OCI-LY3 (cell line): ENCODE measurements at regions not wholly inside any gene's neighbourhood (a gene's known extent, or its start where the extent isn't known, plus 50 kb on each side); places are given as distances from the start of the nearest gene placed in this dataset.

ENCODE experiments used
- H2AFZ ChIP-seq: fragments of 200-600, 300-600 bp; shearing (Covaris generic); 2 replicates; pipeline ENCODE4 v1.6.0; 2014; ENCODE audit warnings: antibody characterized with exemption, low read depth, low read length
- H3K27ac ChIP-seq: fragments of 200-600, 300-600 bp; sonication (generic); 2 replicates; pipeline ENCODE4 v1.5.1; 2014; ENCODE audit warnings: mild to moderate bottlenecking, low read length, moderate library complexity, mixed read lengths
- H3K27me3 ChIP-seq: fragments of 200-600, 300-600 bp; sonication (generic); 2 replicates; pipeline ENCODE4 v1.6.1; 2014; ENCODE audit warnings: low read depth, low read length, mixed read lengths
- H3K36me3 ChIP-seq: fragments of 200-600, 300-600 bp; sonication (generic); replicated peaks from 2 replicates; pipeline ENCODE3; 2014; ENCODE audit warnings: low read depth, low read length, mixed read lengths
- H3K4me1 ChIP-seq: fragments of 300-600, 200-600 bp; sonication (generic); 2 replicates; pipeline ENCODE4 v1.6.1; 2014; ENCODE audit warnings: low read length, mixed read lengths
- H3K4me2 ChIP-seq: fragments of 200-600, 300-600 bp; sonication (generic); 2 replicates; pipeline ENCODE4 v1.6.1; 2014; ENCODE audit warnings: low read length, mixed read lengths
- H3K4me3 ChIP-seq: fragments of 300-600, 200-600 bp; sonication (generic); 2 replicates; pipeline ENCODE4 v1.5.1; 2014; ENCODE audit warnings: antibody characterized with exemption, mild to moderate bottlenecking, low read length, moderate library complexity
- H3K79me2 ChIP-seq: fragments of 300-600, 200-600 bp; shearing (Covaris generic); 2 replicates; pipeline ENCODE4 v1.6.1; 2014; ENCODE audit warnings: mild to moderate bottlenecking, low read length, mixed read lengths
- H3K9ac ChIP-seq: fragments of 300-600, 200-600 bp; shearing (Covaris generic); 2 replicates; pipeline ENCODE4 v1.6.0; 2014; ENCODE audit warnings: mild to moderate bottlenecking, low read length, moderate library complexity
- H3K9me3 ChIP-seq: fragments of 200-600, 300-600 bp; shearing (Covaris generic); 2 replicates; pipeline ENCODE4 v1.6.1; 2014; ENCODE audit warnings: low read length, mixed read lengths; ENCODE audit not compliant: insufficient read depth
- H4K20me1 ChIP-seq: fragments of 200-600, 300-600 bp; sonication (generic); 2 replicates; pipeline ENCODE4 v1.6.1; 2016; ENCODE audit warnings: low read length, mixed read lengths; ENCODE audit not compliant: insufficient read depth
- EZH2phosphoT487 ChIP-seq: fragments of 200-600 bp; shearing (Covaris generic); IDR thresholded peaks from 2 replicates; pipeline ENCODE4 v1.6.1; 2018; ENCODE audit warnings: antibody characterized with exemption, mixed run types, low read depth
- TF ChIP-seq, protein P1 (sequence below): fragments of 200-600, 300-600 bp; sonication (generic); IDR thresholded peaks from 2 replicates; pipeline ENCODE4 v1.5.1; 2014; ENCODE audit warnings: antibody characterized with exemption, low read length, low read depth

GRCh38 chr15:69914040-69914439 is 183.7 kb downstream of the TLE3 start:
- peaks cover 3% of the 10 kb centered on the region for H3K4me1 ChIP-seq

DNA sequence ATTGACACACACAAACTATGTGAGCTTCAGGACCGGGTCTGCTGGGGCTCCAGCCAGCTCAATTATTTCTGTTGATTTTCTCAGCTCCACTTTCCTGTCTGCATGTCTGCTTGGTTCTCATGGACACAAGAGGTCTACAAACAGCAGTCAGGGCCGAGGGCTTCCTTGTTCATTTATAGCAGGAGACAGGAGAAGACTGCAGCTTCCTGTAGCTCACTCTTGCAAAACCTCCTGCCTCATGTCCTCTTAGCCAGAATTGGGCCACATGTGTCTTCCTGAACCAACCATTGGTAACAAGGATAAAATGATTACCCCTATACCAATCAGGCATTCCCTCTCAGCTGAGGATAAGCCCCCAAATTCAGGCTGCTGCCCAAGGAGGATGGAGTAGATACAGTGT is 182.8 kb downstream of the TLE3 start:
- Histone ChIP-seq H2AFZ (no peak overlapping the region), H3K4me1 (peaks cover 12% of the 10 kb centered on the region), H3K4me2 (no peak overlapping the region), H3K9ac (no peak overlapping the region), H3K27ac (no peak overlapping the region), H3K79me2 (no peaks in the 10 kb centered on the region), H3K9me3 (no peaks in the 10 kb centered on the region), H3K27me3 (peaks cover 23% of the 10 kb centered on the region), H3K4me3 (no peak overlapping the region), H3K36me3 (no peaks in the 10 kb centered on the region), H4K20me1 (no peaks in the 10 kb centered on the region)
- TF ChIP-seq EZH2phosphoT487 = no peak
- TF ChIP-seq, protein P1, sequence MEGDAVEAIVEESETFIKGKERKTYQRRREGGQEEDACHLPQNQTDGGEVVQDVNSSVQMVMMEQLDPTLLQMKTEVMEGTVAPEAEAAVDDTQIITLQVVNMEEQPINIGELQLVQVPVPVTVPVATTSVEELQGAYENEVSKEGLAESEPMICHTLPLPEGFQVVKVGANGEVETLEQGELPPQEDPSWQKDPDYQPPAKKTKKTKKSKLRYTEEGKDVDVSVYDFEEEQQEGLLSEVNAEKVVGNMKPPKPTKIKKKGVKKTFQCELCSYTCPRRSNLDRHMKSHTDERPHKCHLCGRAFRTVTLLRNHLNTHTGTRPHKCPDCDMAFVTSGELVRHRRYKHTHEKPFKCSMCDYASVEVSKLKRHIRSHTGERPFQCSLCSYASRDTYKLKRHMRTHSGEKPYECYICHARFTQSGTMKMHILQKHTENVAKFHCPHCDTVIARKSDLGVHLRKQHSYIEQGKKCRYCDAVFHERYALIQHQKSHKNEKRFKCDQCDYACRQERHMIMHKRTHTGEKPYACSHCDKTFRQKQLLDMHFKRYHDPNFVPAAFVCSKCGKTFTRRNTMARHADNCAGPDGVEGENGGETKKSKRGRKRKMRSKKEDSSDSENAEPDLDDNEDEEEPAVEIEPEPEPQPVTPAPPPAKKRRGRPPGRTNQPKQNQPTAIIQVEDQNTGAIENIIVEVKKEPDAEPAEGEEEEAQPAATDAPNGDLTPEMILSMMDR = no peak

More at GRCh38 chr15:69914040-69914439, 183.7 kb downstream of the TLE3 start:
- Histone ChIP-seq H3K4me3 (no peak overlapping the region), H3K36me3 (no peaks in the 10 kb centered on the region), H4K20me1 (no peaks in the 10 kb centered on the region), H3K27ac (no peak overlapping the region), H3K79me2 (no peaks in the 10 kb centered on the region), H3K9me3 (no peaks in the 10 kb centered on the region), H3K9ac (no peak overlapping the region), H2AFZ (no peak overlapping the region), H3K4me2 (no peak overlapping the region), H3K27me3 (peaks cover 23% of the 10 kb centered on the region)
- TF ChIP-seq EZH2phosphoT487 = no peak
- TF ChIP-seq, protein P1 = no peak

DNA sequence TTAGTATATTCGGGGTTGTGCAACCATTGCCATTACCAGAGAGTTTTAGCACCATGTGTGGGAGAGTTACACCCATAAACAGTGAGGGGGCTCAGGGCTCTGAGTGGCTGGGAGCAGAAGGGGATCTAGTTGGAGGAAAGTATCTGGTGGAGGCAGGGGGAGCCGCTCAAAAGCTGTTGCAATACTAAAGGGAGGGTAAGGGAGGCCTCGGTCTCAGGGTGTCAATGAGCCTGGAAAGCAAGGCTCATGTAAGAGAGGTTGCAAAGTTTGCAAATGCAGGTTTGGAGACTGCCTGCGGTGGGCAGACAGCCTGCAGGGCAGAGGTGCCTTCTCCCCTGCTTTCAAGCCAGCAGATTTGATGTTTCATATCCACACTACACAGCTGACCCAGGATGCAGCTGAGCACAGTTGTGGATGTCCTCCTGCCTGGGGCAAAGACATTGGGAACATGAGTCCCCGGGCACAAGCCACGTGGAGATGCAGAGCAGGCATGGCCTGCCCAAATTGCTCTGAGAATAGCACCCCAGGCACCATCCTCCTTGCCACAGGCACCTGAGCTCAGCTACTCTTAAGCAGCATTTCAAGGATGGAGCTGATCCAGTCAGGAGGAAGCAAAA is 181.4 kb downstream of the TLE3 start:
- H3K4me1 ChIP-seq = peaks cover 25% of the 10 kb centered on the region
- no peak overlapping the region for H3K9ac ChIP-seq

DNA sequence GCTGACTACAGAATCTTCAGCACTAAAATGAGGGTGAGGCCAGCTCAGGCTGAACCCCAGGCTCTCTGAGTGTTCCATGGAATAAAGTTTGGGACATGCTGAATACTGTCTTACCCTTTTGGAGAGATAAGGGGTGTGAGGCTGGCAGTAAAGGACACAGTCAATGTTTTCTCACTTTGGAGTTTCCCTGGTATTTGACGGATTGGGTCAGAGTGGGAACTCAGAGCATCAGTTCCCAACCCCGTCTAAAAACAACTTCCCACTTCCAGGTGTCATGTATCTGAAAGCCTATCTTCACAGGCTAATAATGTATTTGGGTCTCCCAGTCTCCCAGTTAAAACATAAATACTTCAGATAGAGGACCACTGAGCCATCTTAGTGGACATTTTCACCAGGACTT is 180.7 kb downstream of the TLE3 start:
- no peaks in the 10 kb centered on the region for H4K20me1 ChIP-seq
- H3K9me3 ChIP-seq = peaks cover 7% of the 10 kb centered on the region; the same call in 1 of the 2 replicates
- TF ChIP-seq EZH2phosphoT487 = no peak
- TF ChIP-seq, protein P1 = no peak
- H3K4me2 ChIP-seq = no peak overlapping the region
- H3K9ac ChIP-seq = no peak overlapping the region
- H3K79me2 ChIP-seq = no peaks in the 10 kb centered on the region
- H2AFZ ChIP-seq = no peak overlapping the region
- no peak overlapping the region for H3K27ac ChIP-seq
- H3K36me3 ChIP-seq = peaks cover 4% of the 10 kb centered on the region
- H3K27me3 ChIP-seq = peaks cover 8% of the 10 kb centered on the region
- H3K4me3 ChIP-seq = no peak overlapping the region
- peaks cover 33% of the 10 kb centered on the region for H3K4me1 ChIP-seq

More for the DNA sequence above, 181.4 kb downstream of the TLE3 start:
- Histone ChIP-seq H3K79me2 (no peaks in the 10 kb centered on the region), H3K36me3 (peaks cover 4% of the 10 kb centered on the region), H3K27ac (no peak overlapping the region), H3K9me3 (peaks cover 2% of the 10 kb centered on the region; the same call in 1 of the 2 replicates), H3K4me2 (no peak overlapping the region), H3K4me3 (no peak overlapping the region), H4K20me1 (no peaks in the 10 kb centered on the region), H2AFZ (no peak overlapping the region), H3K27me3 (peaks cover 16% of the 10 kb centered on the region)
- no peak for TF ChIP-seq EZH2phosphoT487
- TF ChIP-seq, protein P1 = no peak
